Hematopoietic multipotent progenitor cell treated with erythropoietin and hydrocortisone succinate and interleukin-3 and kit ligand, for 6 days (in vitro differentiated cells): ENCODE measurements at regions not wholly inside any gene's neighbourhood (a gene's known extent, or its start where the extent isn't known, plus 50 kb on each side); places are given as distances from the start of the nearest gene placed in this dataset.
"Not testable (repeated sequence)": the region's sequence is repeated elsewhere in the genome, so short reads cannot be mapped to it uniquely, and the experiment has no call there.

ENCODE experiments used
- DNase-seq: peaks from one replicate; pipeline ENCODE4 v3.0.0-alpha.2; 2015

- no peak for DNase-seq
Measured at GRCh38 chr6:169142538-169142844, 111.2 kb downstream of the THBS2 start.

GRCh38 chr6:169141671-169142537 is 111.7 kb downstream of the THBS2 start:
- no peak for DNase-seq

- DNase-seq: no peak
Measured at GRCh38 chr6:169140986-169141495, 112.6 kb downstream of the THBS2 start.

- no peak for DNase-seq
Measured at GRCh38 chr6:169139179-169139971, 114.3 kb downstream of the THBS2 start.

GRCh38 chr6:169132352-169132940 is 121.2 kb downstream of the THBS2 start:
- no peak for DNase-seq

- DNase-seq: no peak
Measured at GRCh38 chr6:169131390-169131789, 122.3 kb downstream of the THBS2 start.

- no peak for DNase-seq
Measured at GRCh38 chr6:169130113-169130512, 123.5 kb downstream of the THBS2 start.

GRCh38 chr6:169121013-169121412 is 132.6 kb downstream of the THBS2 start:
- DNase-seq: no peak

- no peak for DNase-seq
Measured at GRCh38 chr6:169119669-169120068, 134.0 kb downstream of the THBS2 start.

GRCh38 chr6:169118346-169118830 is 135.3 kb downstream of the THBS2 start:
- no peak for DNase-seq

- DNase-seq: no peak
Measured at GRCh38 chr6:169117663-169118062, 136.0 kb downstream of the THBS2 start.

- no peak for DNase-seq
Measured at GRCh38 chr6:169115632-169116031, 138.0 kb downstream of the THBS2 start.

- DNase-seq: not testable (repeated sequence)
Measured at GRCh38 chr6:169114632-169115031, 139.0 kb downstream of the THBS2 start.

- no peak for DNase-seq
Measured at GRCh38 chr6:169112483-169113320, 140.9 kb downstream of the THBS2 start.

- DNase-seq: no peak
Measured at GRCh38 chr6:169111203-169111602, 142.4 kb downstream of the THBS2 start.

GRCh38 chr6:169109411-169110220 is 144.0 kb downstream of the THBS2 start:
- no peak for DNase-seq

GRCh38 chr6:169108753-169109152 is 144.9 kb downstream of the THBS2 start:
- no peak for DNase-seq

GRCh38 chr6:169106176-169106575 is 147.5 kb downstream of the THBS2 start:
- DNase-seq: no peak

- DNase-seq: no peak
Measured at GRCh38 chr6:169101981-169102380, 151.7 kb downstream of the THBS2 start.

GRCh38 chr6:169101036-169101805 is 152.4 kb downstream of the THBS2 start:
- DNase-seq: no peak
